Neural cell (in vitro differentiated cells): ENCODE measurements at regions not wholly inside any gene's neighbourhood (a gene's known extent, or its start where the extent isn't known, plus 50 kb on each side); places are given as distances from the start of the nearest gene placed in this dataset.

Experiments used
- H2AFZ ChIP-seq: fragments of 200-600, 300-800 bp; sonication (generic), shearing (Covaris generic); 2 replicates; pipeline ENCODE4 v1.6.0; 2014; ENCODE audit warnings: low read depth, mild to moderate bottlenecking, antibody characterized with exemption, low read length, moderate library complexity
- H3F3A ChIP-seq: fragments of 200-600 bp; shearing (Covaris generic); 2 replicates; pipeline ENCODE4 v1.6.1; 2016; ENCODE audit warnings: mild to moderate bottlenecking, moderate library complexity, mixed read lengths, antibody characterized with exemption, low read length; ENCODE audit not compliant: insufficient read depth, poor library complexity, severe bottlenecking
- H3K27ac ChIP-seq: fragments of 200-600, 300-800 bp; sonication (generic), shearing (Covaris generic); 2 replicates; pipeline ENCODE4 v1.5.1; 2014; ENCODE audit warnings: mild to moderate bottlenecking, low read length, moderate library complexity
- H3K27me3 ChIP-seq: fragments of 300-800, 200-600 bp; sonication (generic), shearing (Covaris generic); 2 replicates; pipeline ENCODE4 v1.6.0; 2014; ENCODE audit warnings: mild to moderate bottlenecking, low read depth, low read length, moderate library complexity; ENCODE audit not compliant: insufficient read depth
- H3K36me3 ChIP-seq: fragments of 300-800, 200-600 bp; sonication (generic), shearing (Covaris generic); 2 replicates; pipeline ENCODE4 v1.5.1; 2014; ENCODE audit warnings: mild to moderate bottlenecking, antibody characterized with exemption, low read length, moderate library complexity; ENCODE audit not compliant: insufficient read depth
- H3K4me2 ChIP-seq: fragments of 300-800, 200-600 bp; sonication (generic), shearing (Covaris generic); 2 replicates; pipeline ENCODE4 v1.6.0; 2014; ENCODE audit warnings: mild to moderate bottlenecking, low read length
- H3K4me3 ChIP-seq: fragments of 300-800, 200-600 bp; sonication (generic), shearing (Covaris generic); 2 replicates; pipeline ENCODE4 v1.5.1; 2014; ENCODE audit warnings: mild to moderate bottlenecking, low read length, moderate library complexity
- H3K79me2 ChIP-seq: fragments of 200-600 bp; shearing (Covaris generic); replicated peaks from 2 replicates; pipeline ENCODE4 v1.6.0; 2014; ENCODE audit warnings: mild to moderate bottlenecking, low read length, moderate library complexity; ENCODE audit not compliant: insufficient read depth
- H3K9ac ChIP-seq: fragments of 300-800, 200-600 bp; sonication (generic), shearing (Covaris generic); 2 replicates; pipeline ENCODE4 v1.6.1; 2016; ENCODE audit warnings: mild to moderate bottlenecking, low read length, mixed read lengths
- H3K9me2 ChIP-seq: fragments of 200-600 bp; shearing (Covaris generic); 2 replicates; pipeline ENCODE4 v1.6.1; 2016; ENCODE audit warnings: mild to moderate bottlenecking, low read length, mixed read lengths; ENCODE audit not compliant: insufficient read depth
- H3K9me3 ChIP-seq: fragments of 200-600, 300-800 bp; sonication (generic), shearing (Covaris generic); 2 replicates; pipeline ENCODE4 v1.6.1; 2016; ENCODE audit warnings: mild to moderate bottlenecking, mixed run types, low read length, moderate library complexity, mixed read lengths
- H4K20me1 ChIP-seq: fragments of 200-600 bp; shearing (Covaris generic); 2 replicates; pipeline ENCODE4 v1.6.1; 2016; ENCODE audit warnings: mild to moderate bottlenecking, mixed run types; ENCODE audit not compliant: insufficient read depth
- CTCF ChIP-seq: fragments of 450-650 bp; IDR thresholded peaks from 2 replicates; pipeline ENCODE4 v1.5.1; 2014; ENCODE audit warnings: antibody characterized with exemption, mild to moderate bottlenecking, moderate library complexity; ENCODE audit not compliant: poor library complexity, severe bottlenecking
- EP300 ChIP-seq: fragments of 450-650 bp; conservative IDR thresholded peaks from 2 replicates; pipeline ENCODE4 v1.6.1; 2014; ENCODE audit warnings: antibody characterized with exemption, mild to moderate bottlenecking, moderate library complexity; ENCODE audit not compliant: poor library complexity, severe bottlenecking
- EZH2 ChIP-seq: fragments of 200-600, 300-800 bp; shearing (Covaris generic), sonication (generic); IDR thresholded peaks from 2 replicates; pipeline ENCODE4 v1.6.1; 2014; ENCODE audit warnings: antibody characterized with exemption, low read length, borderline replicate concordance, mild to moderate bottlenecking; ENCODE audit not compliant: insufficient read depth, poor library complexity, severe bottlenecking
- MXI1 ChIP-seq: fragments of 450-650 bp; conservative IDR thresholded peaks from 2 replicates; pipeline ENCODE4 v1.6.1; 2014; ENCODE audit warnings: antibody characterized with exemption, mild to moderate bottlenecking; ENCODE audit not compliant: poor library complexity, severe bottlenecking
- POLR2AphosphoS5 ChIP-seq: IDR thresholded peaks from 2 replicates; pipeline ENCODE4 v1.6.1; 2012
- RAD21 ChIP-seq: fragments of 450-650 bp; conservative IDR thresholded peaks from 2 replicates; pipeline ENCODE4 v1.6.1; 2014; ENCODE audit warnings: antibody characterized with exemption, mild to moderate bottlenecking, moderate library complexity
- REST ChIP-seq: IDR thresholded peaks from 2 replicates; pipeline ENCODE4 v1.6.1; 2012; ENCODE audit warnings: borderline replicate concordance
- SMC3 ChIP-seq: fragments of 450-650 bp; conservative IDR thresholded peaks from 2 replicates; pipeline ENCODE4 v1.6.1; 2014; ENCODE audit warnings: antibody characterized with exemption, mild to moderate bottlenecking, moderate library complexity; ENCODE audit not compliant: poor library complexity
- TAF1 ChIP-seq: IDR thresholded peaks from 2 replicates; pipeline ENCODE4 v1.6.1; 2012; ENCODE audit warnings: low read depth

GRCh38 chr1:47572731-47573430 is 135.0 kb downstream of the FOXD2 start:
- H3K27ac ChIP-seq: no peak overlapping the region
- H3K9me2 ChIP-seq: no peaks in the 10 kb centered on the region
- no peaks in the 10 kb centered on the region for H3K9me3 ChIP-seq
- TF ChIP-seq EP300 (no peak), TAF1 (no peak), RAD21 (no peak)
- H3F3A ChIP-seq: no peaks in the 10 kb centered on the region
- peaks cover 3% of the 10 kb centered on the region for H3K27me3 ChIP-seq
- no peaks in the 10 kb centered on the region for H3K79me2 ChIP-seq
- H3K36me3 ChIP-seq: no peaks in the 10 kb centered on the region
- H2AFZ ChIP-seq: no peak overlapping the region
- H3K4me2 ChIP-seq: no peak overlapping the region
- H4K20me1 ChIP-seq: no peaks in the 10 kb centered on the region
- no peak overlapping the region for H3K4me3 ChIP-seq
- no peak overlapping the region for H3K9ac ChIP-seq

GRCh38 chr1:47574451-47575165 is 136.8 kb downstream of the FOXD2 start:
- no peaks in the 10 kb centered on the region for H3K36me3 ChIP-seq
- peaks cover 3% of the 10 kb centered on the region for H3K27me3 ChIP-seq
- H2AFZ ChIP-seq: no peak overlapping the region
- no peak overlapping the region for H3K27ac ChIP-seq
- no peaks in the 10 kb centered on the region for H4K20me1 ChIP-seq
- no peaks in the 10 kb centered on the region for H3K9me3 ChIP-seq
- H3K9me2 ChIP-seq: no peaks in the 10 kb centered on the region
- H3K9ac ChIP-seq: no peak overlapping the region
- TF ChIP-seq REST (no peak), TAF1 (no peak), RAD21 (no peak)
- no peak overlapping the region for H3K4me3 ChIP-seq
- H3F3A ChIP-seq: no peaks in the 10 kb centered on the region
- no peak overlapping the region for H3K4me2 ChIP-seq
- no peaks in the 10 kb centered on the region for H3K79me2 ChIP-seq

- Histone ChIP-seq H3K4me3 (no peak overlapping the region), H2AFZ (no peak overlapping the region), H3K9me3 (no peaks in the 10 kb centered on the region), H4K20me1 (no peaks in the 10 kb centered on the region), H3K36me3 (no peaks in the 10 kb centered on the region), H3K9ac (no peak overlapping the region), H3K27ac (no peak overlapping the region), H3K9me2 (no peaks in the 10 kb centered on the region), H3K4me2 (no peak overlapping the region), H3F3A (no peaks in the 10 kb centered on the region), H3K79me2 (no peaks in the 10 kb centered on the region), H3K27me3 (peaks cover 3% of the 10 kb centered on the region)
- TF ChIP-seq RAD21 (no peak), EZH2 (no peak), MXI1 (no peak), TAF1 (no peak), CTCF (no peak), SMC3 (no peak), EP300 (no peak), POLR2AphosphoS5 (no peak), REST (no peak)
Measured at GRCh38 chr1:47575855-47576757, 138.3 kb downstream of the FOXD2 start.
